Stimulated activated CD4-positive, alpha-beta T cell treated with anti-CD3 and anti-CD28 coated beads, Interleukin-1b, Interleukin-23, amount 100 ng/mL, for 48 hours (primary cell): ENCODE measurements at regions not wholly inside any gene's neighbourhood (a gene's known extent, or its start where the extent isn't known, plus 50 kb on each side); places are given as distances from the start of the nearest gene placed in this dataset.
"Not testable (repeated sequence)": the region's sequence is repeated elsewhere in the genome, so short reads cannot be mapped to it uniquely, and the experiment has no call there.

Experiments
- DNase-seq: peaks from one replicate; pipeline ENCODE4 v3.0.0-alpha.2; 2020

DNA sequence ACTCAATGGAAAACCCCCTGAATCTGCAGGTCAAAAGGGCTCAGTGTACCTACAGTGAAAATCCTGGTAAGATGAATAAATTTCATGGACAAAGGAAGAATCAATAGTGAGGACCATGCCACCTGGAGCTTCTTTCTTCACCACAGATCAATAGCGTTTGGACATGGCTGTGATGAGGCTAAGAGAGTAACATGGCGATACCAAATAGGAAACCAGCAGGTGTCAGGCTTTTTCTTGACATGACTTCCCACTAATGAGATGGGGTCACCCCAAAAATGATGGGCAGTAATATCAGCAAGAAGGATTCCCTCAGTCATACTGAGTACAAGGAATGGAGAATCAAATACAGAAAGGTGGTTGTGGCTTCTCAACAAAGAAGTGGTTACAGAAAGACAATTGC is 208.5 kb upstream of the PLPPR1 start:
- no peak for DNase-seq

GRCh38 chr9:100833035-100833434 is 195.5 kb upstream of the PLPPR1 start:
- not testable (repeated sequence) for DNase-seq

GRCh38 chr9:100838857-100839256 is 189.7 kb upstream of the PLPPR1 start:
- no peak for DNase-seq

DNA sequence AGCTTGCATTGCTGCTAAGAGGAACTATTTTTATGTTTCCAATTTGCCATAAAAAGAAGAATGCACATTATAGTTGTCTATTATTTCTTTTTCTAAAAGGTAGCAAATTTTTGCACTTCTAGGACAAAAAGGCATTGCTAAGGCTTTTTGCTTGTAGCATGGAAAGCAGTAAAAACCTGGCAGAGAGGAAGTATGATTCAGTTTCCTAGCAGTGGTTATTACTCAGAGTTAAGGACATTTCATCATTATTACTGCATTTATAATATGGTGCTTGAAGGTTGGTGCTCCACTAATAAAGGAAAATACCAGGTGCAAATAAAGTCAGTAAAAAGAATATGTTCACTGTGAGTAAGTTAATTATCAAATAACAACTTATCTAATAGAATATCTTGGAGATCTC is 179.8 kb upstream of the PLPPR1 start:
- DNase-seq: no peak

DNA sequence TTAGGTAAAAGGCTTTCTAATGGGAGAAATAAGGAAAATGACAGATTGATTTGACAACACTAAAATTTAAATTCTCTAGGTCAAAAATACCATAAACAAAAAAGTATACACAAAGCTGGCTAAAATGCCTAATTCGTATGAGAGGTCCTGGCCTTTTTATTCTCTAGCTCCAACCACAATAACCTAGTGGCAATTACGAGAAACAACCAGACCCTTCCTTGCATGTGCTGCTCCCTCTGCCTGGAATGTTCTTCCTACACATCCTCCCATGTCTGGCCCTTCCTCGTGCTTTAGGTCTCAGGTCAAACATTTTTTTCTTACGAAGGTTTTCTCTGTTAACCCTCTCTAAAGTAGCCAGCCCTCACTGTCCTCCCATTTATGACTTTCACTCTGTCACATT is 176.4 kb upstream of the PLPPR1 start:
- no peak for DNase-seq

DNA sequence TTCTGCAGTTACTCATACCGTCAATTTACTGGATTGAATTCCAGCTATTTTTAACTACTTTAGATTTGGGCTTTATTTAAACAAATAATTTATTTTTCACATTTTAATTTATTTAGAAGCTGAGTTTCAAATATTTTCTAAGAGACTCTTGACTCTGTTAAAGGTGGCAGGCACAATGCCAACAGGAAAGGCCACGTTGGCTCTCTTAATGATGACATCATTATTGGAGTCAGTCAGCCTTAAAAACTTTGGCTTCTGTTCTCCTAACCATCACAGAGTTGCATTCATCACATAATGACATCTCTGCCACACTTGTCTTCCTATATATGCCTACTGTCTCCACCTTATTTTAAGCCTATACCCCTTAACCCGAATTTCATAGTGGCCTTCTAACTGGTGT is 172.3 kb upstream of the PLPPR1 start:
- DNase-seq: no peak

- DNase-seq: no peak
Observed at GRCh38 chr9:100865111-100865510, 163.4 kb upstream of the PLPPR1 start.

DNA sequence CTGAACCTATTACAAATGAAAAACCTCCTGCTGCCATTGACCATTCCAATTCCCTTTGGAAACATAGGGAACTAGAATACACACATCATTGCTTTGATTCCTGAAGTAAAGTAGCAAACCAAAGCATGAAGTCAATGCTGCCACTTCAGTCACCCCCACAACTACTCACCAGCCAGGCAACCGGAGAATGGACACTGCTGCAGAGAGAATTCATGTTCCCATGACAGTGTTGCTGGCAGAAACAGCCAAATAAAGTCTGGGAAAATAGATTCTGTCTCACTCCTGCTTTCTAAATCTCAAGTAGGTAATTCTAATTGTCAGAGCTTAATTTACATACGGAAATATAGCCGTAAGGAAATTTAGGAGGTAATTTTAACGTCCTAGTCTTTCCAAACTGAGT is 162.9 kb upstream of the PLPPR1 start:
- DNase-seq: no peak

GRCh38 chr9:100869326-100869725 is 159.2 kb upstream of the PLPPR1 start:
- DNase-seq: no peak

GRCh38 chr9:100879884-100880283 is 148.6 kb upstream of the PLPPR1 start:
- no peak for DNase-seq

- DNase-seq: no peak
Observed at GRCh38 chr9:100880284-100880683, 148.2 kb upstream of the PLPPR1 start.

DNA sequence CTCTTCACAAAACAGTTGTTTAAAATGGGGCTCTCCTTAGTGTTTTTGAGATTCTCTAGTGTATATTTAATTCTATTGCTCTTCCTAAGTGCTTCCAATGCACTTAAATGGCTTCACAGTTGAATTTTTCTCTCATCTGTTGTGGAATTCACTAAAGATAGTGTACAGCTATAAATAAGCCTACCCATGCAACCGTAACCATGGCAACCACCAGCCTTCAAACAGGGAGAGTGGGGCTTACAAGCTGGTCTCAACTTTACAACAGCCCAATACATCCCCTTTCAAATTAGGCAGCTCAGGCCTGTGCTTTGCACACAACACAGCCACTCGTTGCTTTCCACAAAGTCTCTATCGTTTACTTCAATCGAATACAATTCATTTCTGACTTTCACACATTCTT is 144.0 kb upstream of the PLPPR1 start:
- DNase-seq: no peak

DNA sequence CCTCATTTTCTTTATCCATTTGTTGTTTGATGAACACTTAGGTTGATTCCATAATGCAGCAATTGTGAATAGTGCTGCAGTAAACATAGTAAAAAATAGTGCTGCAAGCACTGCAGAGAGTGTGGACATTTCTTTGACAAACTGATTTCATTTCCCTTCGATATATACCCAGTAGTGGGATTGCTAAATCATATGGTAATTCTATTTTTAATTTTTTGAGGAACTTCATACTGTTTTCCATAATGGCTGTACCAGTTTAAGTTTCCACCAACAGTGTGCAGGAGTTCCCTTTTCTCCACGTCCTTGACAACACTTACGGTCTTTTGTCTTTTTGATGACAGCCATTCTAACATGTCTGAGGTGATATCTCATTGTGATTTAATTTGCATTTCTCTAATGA is 138.2 kb upstream of the PLPPR1 start:
- DNase-seq: no peak

- DNase-seq: no peak
Observed at GRCh38 chr9:100911273-100911672, 117.3 kb upstream of the PLPPR1 start.

DNA sequence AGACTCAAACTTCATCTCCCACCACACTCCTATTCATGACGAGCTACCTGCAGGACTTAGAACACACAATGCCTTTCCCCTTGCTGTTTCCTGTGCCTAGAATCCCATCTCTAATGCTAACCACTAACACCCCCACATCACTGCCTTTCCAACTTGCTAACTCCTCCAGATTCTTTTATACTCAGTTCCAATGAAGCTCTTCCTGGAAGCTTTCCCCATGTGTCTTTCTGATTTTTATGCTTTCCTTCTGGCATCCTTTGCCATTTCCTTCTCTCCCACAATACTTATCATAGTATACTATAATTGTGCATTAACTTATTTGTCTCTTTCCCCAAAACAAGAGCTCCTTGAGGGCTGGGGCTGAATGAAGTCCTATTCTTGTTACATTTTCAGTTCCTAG is 115.3 kb upstream of the PLPPR1 start:
- DNase-seq: no peak

- DNase-seq: no peak
Observed at GRCh38 chr9:100914266-100914665, 114.3 kb upstream of the PLPPR1 start.

- no peak for DNase-seq
Observed at GRCh38 chr9:100919506-100919905, 109.0 kb upstream of the PLPPR1 start.

DNA sequence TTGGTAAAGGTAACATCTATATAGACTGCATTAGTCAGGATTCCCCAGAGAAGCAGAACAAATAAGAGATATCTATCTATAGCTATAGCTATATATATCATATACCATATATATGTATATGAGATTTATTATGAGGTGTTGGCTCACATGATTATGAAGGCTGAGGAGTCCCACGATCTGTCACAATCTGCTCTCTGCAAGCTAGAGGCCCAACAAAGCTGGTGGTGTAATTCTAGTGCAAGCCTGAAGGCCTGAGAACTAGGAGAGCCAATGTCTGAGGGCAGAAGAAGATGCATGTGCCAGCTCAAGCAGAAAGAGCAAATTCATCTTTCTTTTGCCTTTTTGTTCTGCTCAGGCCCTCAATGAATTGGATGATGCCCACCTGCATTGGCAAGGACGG is 102.2 kb upstream of the PLPPR1 start:
- no peak for DNase-seq

DNA sequence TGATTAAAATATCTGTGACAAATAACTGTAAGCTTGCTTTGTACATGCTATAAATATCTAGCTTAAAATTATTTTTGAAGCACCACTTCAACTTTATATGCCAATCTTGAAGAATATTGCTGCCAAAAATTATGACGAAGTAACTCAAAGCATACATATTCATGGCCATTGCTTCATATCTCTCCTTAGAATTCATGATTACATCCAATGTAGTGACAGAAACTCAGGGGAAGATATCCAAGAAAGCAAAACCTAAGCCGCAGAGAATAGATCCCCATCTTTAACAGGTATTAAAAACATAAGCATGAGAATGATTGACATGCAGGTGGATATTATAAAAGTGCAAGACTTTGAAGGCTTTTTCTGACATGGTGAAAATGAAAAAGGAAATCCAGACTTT is 100.8 kb upstream of the PLPPR1 start:
- no peak for DNase-seq

DNA sequence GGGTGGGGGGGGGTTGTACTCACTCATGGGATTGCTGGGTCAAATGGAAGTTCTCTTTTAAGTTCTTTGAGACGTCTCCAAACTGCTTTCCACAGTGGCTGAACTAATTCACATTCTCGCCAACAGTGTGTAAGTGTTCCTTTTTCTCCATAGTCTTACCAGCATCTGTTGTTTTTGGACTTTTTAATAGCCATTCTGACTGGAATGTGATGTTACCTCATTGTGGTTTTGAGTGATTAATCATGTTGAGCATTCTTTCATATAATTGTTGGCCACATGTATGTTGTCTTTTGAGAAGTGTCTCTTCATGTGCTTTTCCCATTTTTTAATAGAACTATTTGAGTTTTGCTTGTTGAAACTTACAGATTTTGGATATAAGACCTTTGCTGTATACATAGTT is 94.9 kb upstream of the PLPPR1 start:
- no peak for DNase-seq

GRCh38 chr9:100937382-100937781 is 91.1 kb upstream of the PLPPR1 start:
- no peak for DNase-seq

GRCh38 chr9:100938507-100938906 is 90.0 kb upstream of the PLPPR1 start:
- no peak for DNase-seq

DNA sequence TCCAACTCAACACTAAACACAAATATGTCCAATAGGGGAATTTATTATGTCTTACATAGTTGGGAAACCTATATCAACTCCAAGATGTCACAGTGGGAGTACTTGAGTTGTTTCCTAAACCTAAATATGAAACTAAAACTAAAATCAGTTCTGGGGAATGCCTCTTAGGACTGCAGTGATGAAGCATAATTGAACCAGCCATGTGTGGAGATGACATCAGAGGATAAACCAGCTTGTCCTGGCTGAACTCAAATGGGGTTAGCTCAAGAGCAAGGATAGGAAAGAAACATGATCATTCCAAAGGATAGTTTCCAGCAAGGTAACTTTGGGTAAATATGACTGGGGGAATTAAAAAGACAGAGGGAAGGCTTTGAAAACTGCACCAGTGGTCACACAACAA is 88.9 kb upstream of the PLPPR1 start:
- no peak for DNase-seq

GRCh38 chr9:100959226-100959625 is 69.3 kb upstream of the PLPPR1 start:
- no peak for DNase-seq
